ENCODE measurements at regions not wholly inside any gene's neighbourhood (a gene's known extent, or its start where the extent isn't known, plus 50 kb on each side); places are given as distances from the start of the nearest gene placed in this dataset.

- POLR2A ChIA-PET, result interaction anchor here (0.8 kb wide), 1 partner anchor 11 kb away, joined by 3 read pairs; no protein-coding TSS in a partner anchor
- Histone ChIP-seq H3K9me2 (ENCODE audit: insufficient read depth, low read length) (no peaks in the 10 kb centered on the region), H3K4me3 (ENCODE audit: low read depth, low read length, poor library complexity, severe bottlenecking) (no peak overlapping the region), H3K4me1 (ENCODE audit: insufficient read depth, low read length, poor library complexity, severe bottlenecking) (no peaks in the 10 kb centered on the region), H3K9me3 (ENCODE audit: low read length) (no peaks in the 10 kb centered on the region), H3K79me2 (ENCODE audit: insufficient read depth, low read depth, low read length) (no peaks in the 10 kb centered on the region), H2AFZ (ENCODE audit: low read length) (no peak overlapping the region), H3K36me3 (ENCODE audit: insufficient read depth, low read length) (no peaks in the 10 kb centered on the region), H4K20me1 (ENCODE audit: insufficient read depth, low read length) (no peaks in the 10 kb centered on the region), H3K4me2 (ENCODE audit: low read length) (no peak overlapping the region), H3K27ac (ENCODE audit: low read depth, low read length, poor library complexity, severe bottlenecking) (no peak overlapping the region)
- intact Hi-C loops (cut with micrococcal nuclease; ENCODE audit: unreplicated experiment), result no loop called here
- TF ChIP-seq CTCF (conservative IDR thresholded peaks at IDR 0.05; ENCODE audit: low read length) (no peak), EZH2phosphoT487 (IDR thresholded peaks at IDR 0.05; ENCODE audit: borderline replicate concordance, low read depth, low read length) (no peak)
- DNase-seq (ENCODE audit: low spot score), result no peak
- BruUV-seq (replicated peaks), result no TSS peak
- CTCF ChIA-PET (ENCODE audit: unreplicated experiment), result no interaction called here
Measured at GRCh38 chr5:156126716-156127115, 200.2 kb upstream of the SGCD start.

- Histone ChIP-seq H3K9me2 (ENCODE audit: insufficient read depth, low read length) (no peaks in the 10 kb centered on the region), H3K36me3 (ENCODE audit: insufficient read depth, low read length) (no peaks in the 10 kb centered on the region), H3K4me2 (ENCODE audit: low read length) (no peak overlapping the region), H3K79me2 (ENCODE audit: insufficient read depth, low read depth, low read length) (no peaks in the 10 kb centered on the region), H3K4me3 (ENCODE audit: low read depth, low read length, poor library complexity, severe bottlenecking) (no peak overlapping the region), H3K9me3 (ENCODE audit: low read length) (no peaks in the 10 kb centered on the region), H4K20me1 (ENCODE audit: insufficient read depth, low read length) (no peaks in the 10 kb centered on the region), H2AFZ (ENCODE audit: low read length) (no peak overlapping the region), H3K27ac (ENCODE audit: low read depth, low read length, poor library complexity, severe bottlenecking) (no peak overlapping the region), H3K4me1 (ENCODE audit: insufficient read depth, low read length, poor library complexity, severe bottlenecking) (no peaks in the 10 kb centered on the region)
- intact Hi-C loops (cut with micrococcal nuclease; ENCODE audit: unreplicated experiment), result no loop called here
- POLR2A ChIA-PET, result interaction anchor here (0.6 to 0.7 kb wide), 4 partner anchors 24 to 335 kb away, joined by 3 to 5 read pairs (median 3); no protein-coding TSS in a partner anchor
- TF ChIP-seq CTCF (conservative IDR thresholded peaks at IDR 0.05; ENCODE audit: low read length) (no peak), EZH2phosphoT487 (IDR thresholded peaks at IDR 0.05; ENCODE audit: borderline replicate concordance, low read depth, low read length) (no peak)
- no TSS peak for BruUV-seq (replicated peaks)
- CTCF ChIA-PET (ENCODE audit: unreplicated experiment), result no interaction called here
- DNase-seq (ENCODE audit: low spot score), result no peak
Measured at GRCh38 chr5:156128026-156128425, 198.9 kb upstream of the SGCD start.

GRCh38 chr5:156134216-156134615 is 192.7 kb upstream of the SGCD start:
- Histone ChIP-seq H3K4me1 (ENCODE audit: insufficient read depth, low read length, poor library complexity, severe bottlenecking) (no peaks in the 10 kb centered on the region), H3K27ac (ENCODE audit: low read depth, low read length, poor library complexity, severe bottlenecking) (no peak overlapping the region), H3K4me2 (ENCODE audit: low read length) (no peak overlapping the region), H3K4me3 (ENCODE audit: low read depth, low read length, poor library complexity, severe bottlenecking) (no peak overlapping the region), H3K36me3 (ENCODE audit: insufficient read depth, low read length) (no peaks in the 10 kb centered on the region), H3K9me3 (ENCODE audit: low read length) (no peaks in the 10 kb centered on the region), H4K20me1 (ENCODE audit: insufficient read depth, low read length) (no peaks in the 10 kb centered on the region), H2AFZ (ENCODE audit: low read length) (no peak overlapping the region), H3K79me2 (ENCODE audit: insufficient read depth, low read depth, low read length) (no peaks in the 10 kb centered on the region), H3K9me2 (ENCODE audit: insufficient read depth, low read length) (no peaks in the 10 kb centered on the region)
- POLR2A ChIA-PET, result no interaction called here
- intact Hi-C loops (cut with micrococcal nuclease; ENCODE audit: unreplicated experiment), result no loop called here
- BruUV-seq (replicated peaks), result no TSS peak
- DNase-seq (ENCODE audit: low spot score), result no peak
- CTCF ChIA-PET (ENCODE audit: unreplicated experiment), result no interaction called here
- TF ChIP-seq EZH2phosphoT487 (IDR thresholded peaks at IDR 0.05; ENCODE audit: borderline replicate concordance, low read depth, low read length), result no peak
